Thoracic aorta (tissue), 2 donors: ENCODE measurements at regions not wholly inside any gene's neighbourhood (a gene's known extent, or its start where the extent isn't known, plus 50 kb on each side); places are given as distances from the start of the nearest gene placed in this dataset.

Experiments used
- ATAC-seq: fragments of 150-250 bp; one replicate; pipeline ENCODE4 v1.8.0; 2017; ENCODE audit warnings: low read depth; ENCODE audit not compliant: insufficient number of reproducible peaks, low FRiP score
- DNase-seq: peaks from one replicate; pipeline ENCODE4 v3.0.0-alpha.2; 2020; ENCODE audit warnings: low spot score
- H3K27ac ChIP-seq, 2 donors: fragments of 200-600 bp; sonication (generic); 1 replicate in 1 of 2; 2 replicates in 1 of 2; pipeline ENCODE4 v1.5.1; 2016; ENCODE audit warnings: mild to moderate bottlenecking in 2 of 2, moderate library complexity in 2 of 2
- H3K27me3 ChIP-seq: fragments of 200-600 bp; sonication (generic); replicated peaks from 2 replicates; pipeline ENCODE4 v1.6.0; 2016; ENCODE audit warnings: mild to moderate bottlenecking; ENCODE audit not compliant: insufficient read depth
- H3K36me3 ChIP-seq: fragments of 200-600 bp; sonication (generic); one replicate; pipeline ENCODE4 v1.5.1; 2016
- H3K4me1 ChIP-seq, 2 donors: fragments of 200-600 bp; sonication (generic); 1 replicate in 1 of 2; 2 replicates in 1 of 2; pipeline versions ENCODE4 v1.5.1 to v1.6.0; 2016; ENCODE audit warnings: low read depth in 2 of 2, mild to moderate bottlenecking in 1 of 2; ENCODE audit not compliant: control insufficient read depth in 1 of 2
- H3K4me3 ChIP-seq: fragments of 200-600 bp; sonication (generic); 2 replicates; pipeline ENCODE4 v1.5.1; 2016; ENCODE audit warnings: mild to moderate bottlenecking
- H3K9me3 ChIP-seq: fragments of 200-600 bp; sonication (generic); 2 replicates; pipeline ENCODE4 v1.5.1; 2016
- TF ChIP-seq, protein P1 (sequence below): fragments of 200-600 bp; sonication (generic); IDR thresholded peaks from one replicate; pipeline ENCODE4 v1.5.1; 2019; ENCODE audit warnings: antibody characterized with exemption

DNA sequence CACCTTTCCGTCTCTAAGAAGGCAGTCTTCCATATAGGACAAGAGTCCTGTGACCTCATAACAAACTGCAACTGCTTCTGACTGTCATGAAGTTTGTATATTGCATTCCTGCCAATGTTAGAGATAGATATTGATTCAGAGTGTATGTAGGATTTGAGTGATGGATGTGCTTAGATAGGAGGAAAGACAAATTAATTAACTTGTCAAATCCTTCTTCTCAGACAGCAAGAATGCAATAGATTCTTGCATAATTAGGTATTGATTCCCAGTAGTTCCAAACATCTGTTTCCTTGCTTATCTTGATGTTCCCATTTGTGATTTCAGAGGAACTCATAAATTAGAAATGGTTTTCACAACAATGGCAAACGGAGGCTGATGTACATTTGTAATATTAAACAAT, 555.3 kb downstream of the TRAM1L1 start:
- no peak for ATAC-seq

DNA sequence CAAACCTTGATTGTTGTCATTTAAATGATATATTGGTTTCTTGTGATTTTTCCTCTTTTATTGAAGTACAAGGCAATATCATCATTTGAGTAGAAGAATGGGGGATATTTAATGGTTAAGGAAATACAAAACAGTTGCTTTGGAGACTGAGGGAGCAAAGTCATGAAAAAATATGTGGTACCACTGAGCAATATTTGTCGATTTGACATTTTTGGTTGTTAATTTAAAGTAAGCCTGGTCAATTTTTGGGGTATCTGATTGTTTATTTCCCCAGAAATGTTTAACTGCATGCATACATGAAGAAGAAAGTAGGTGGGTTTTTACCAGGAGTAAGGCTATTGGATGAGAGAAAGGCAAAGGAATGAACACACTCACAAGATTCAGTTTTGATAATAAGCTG, 556.2 kb downstream of the TRAM1L1 start:
- TF ChIP-seq, protein P1, sequence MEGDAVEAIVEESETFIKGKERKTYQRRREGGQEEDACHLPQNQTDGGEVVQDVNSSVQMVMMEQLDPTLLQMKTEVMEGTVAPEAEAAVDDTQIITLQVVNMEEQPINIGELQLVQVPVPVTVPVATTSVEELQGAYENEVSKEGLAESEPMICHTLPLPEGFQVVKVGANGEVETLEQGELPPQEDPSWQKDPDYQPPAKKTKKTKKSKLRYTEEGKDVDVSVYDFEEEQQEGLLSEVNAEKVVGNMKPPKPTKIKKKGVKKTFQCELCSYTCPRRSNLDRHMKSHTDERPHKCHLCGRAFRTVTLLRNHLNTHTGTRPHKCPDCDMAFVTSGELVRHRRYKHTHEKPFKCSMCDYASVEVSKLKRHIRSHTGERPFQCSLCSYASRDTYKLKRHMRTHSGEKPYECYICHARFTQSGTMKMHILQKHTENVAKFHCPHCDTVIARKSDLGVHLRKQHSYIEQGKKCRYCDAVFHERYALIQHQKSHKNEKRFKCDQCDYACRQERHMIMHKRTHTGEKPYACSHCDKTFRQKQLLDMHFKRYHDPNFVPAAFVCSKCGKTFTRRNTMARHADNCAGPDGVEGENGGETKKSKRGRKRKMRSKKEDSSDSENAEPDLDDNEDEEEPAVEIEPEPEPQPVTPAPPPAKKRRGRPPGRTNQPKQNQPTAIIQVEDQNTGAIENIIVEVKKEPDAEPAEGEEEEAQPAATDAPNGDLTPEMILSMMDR: no peak
- DNase-seq (no peak), ATAC-seq (no peak)
- H3K36me3 ChIP-seq: no peaks in the 10 kb centered on the region
- H3K4me3 ChIP-seq: no peak overlapping the region
- no peaks in the 10 kb centered on the region for H3K27me3 ChIP-seq
- H3K27ac ChIP-seq: no peak overlapping the region
- no peaks in the 10 kb centered on the region for H3K9me3 ChIP-seq
- H3K4me1 ChIP-seq: no peaks in the 10 kb centered on the region

More for the DNA sequence above, 555.3 kb downstream of the TRAM1L1 start:
- Histone ChIP-seq H3K27me3 (no peaks in the 10 kb centered on the region), H3K4me1 (no peaks in the 10 kb centered on the region), H3K27ac (no peak overlapping the region), H3K36me3 (no peaks in the 10 kb centered on the region), H3K9me3 (no peaks in the 10 kb centered on the region), H3K4me3 (no peak overlapping the region)
- no peak for DNase-seq
- TF ChIP-seq, protein P1: no peak

DNA sequence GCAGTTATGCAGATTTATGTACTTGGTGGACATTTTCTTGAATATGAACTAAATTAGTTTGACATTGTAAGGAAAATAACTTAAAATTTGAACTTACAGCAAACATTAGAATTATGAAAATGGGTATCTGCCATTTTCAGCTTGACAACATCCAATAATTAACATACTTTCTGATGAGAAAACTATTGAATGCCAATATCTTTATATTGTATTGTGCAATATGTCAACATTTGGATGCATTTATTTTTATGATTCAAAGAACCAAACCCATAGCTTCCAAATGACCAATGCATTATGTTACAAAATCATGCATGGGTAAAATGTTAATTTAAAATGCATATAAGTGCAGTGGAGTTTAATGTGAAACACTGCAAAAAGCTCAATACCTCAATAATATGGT, 562.5 kb downstream of the TRAM1L1 start:
- H3K27me3 ChIP-seq: no peaks in the 10 kb centered on the region
- H3K4me1 ChIP-seq: no peaks in the 10 kb centered on the region
- ATAC-seq (no peak), DNase-seq (no peak)
- no peaks in the 10 kb centered on the region for H3K36me3 ChIP-seq
- TF ChIP-seq, protein P1: no peak
- no peak overlapping the region for H3K4me3 ChIP-seq
- no peaks in the 10 kb centered on the region for H3K9me3 ChIP-seq
- no peak overlapping the region for H3K27ac ChIP-seq

- Histone ChIP-seq H3K4me1 (no peaks in the 10 kb centered on the region), H3K4me3 (no peak overlapping the region), H3K27ac (no peak overlapping the region), H3K9me3 (no peaks in the 10 kb centered on the region), H3K36me3 (no peaks in the 10 kb centered on the region), H3K27me3 (no peaks in the 10 kb centered on the region)
- TF ChIP-seq, protein P1: no peak
- no peak for DNase-seq
- no peak for ATAC-seq
Measured at GRCh38 chr4:116520886-116521285, 564.5 kb downstream of the TRAM1L1 start.

DNA sequence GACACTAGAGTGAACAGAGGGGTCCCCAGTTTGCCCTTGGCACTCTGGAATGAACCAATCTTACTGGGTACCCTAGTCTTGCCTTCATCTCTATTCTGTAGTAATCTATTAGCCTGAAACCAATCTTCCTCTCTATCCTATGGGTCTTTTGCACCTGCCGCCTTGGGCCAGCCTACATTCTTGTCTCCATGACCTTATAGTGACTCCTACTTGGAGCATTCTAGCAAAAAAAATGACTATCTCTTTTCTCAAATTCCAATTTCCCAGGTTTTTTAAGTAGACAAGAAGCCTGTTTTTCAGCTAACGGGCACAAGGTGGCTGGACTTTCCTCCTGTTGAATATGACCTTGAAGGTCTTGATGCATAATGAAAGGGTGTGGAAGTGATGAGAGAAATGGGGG, 568.7 kb downstream of the TRAM1L1 start:
- H3K36me3 ChIP-seq: no peaks in the 10 kb centered on the region
- no peaks in the 10 kb centered on the region for H3K27me3 ChIP-seq
- H3K4me1 ChIP-seq: no peaks in the 10 kb centered on the region
- ATAC-seq (no peak), DNase-seq (no peak)
- no peaks in the 10 kb centered on the region for H3K9me3 ChIP-seq
- H3K4me3 ChIP-seq: no peak overlapping the region
- TF ChIP-seq, protein P1: no peak
- no peak overlapping the region for H3K27ac ChIP-seq
